Liver (tissue), 8 donors: ENCODE measurements at regions not wholly inside any gene's neighbourhood (a gene's known extent, or its start where the extent isn't known, plus 50 kb on each side); places are given as distances from the start of the nearest gene placed in this dataset.

Source experiments
- DNase-seq: peaks from one replicate; pipeline ENCODE4 v3.0.0-alpha.2; 2017; ENCODE audit warnings: low spot score
- H3K27ac ChIP-seq, 2 donors: one replicate each; pipeline ENCODE4 v1.7.0; 2013; ENCODE audit warnings: inconsistent platforms in 2 of 2, low read length in 2 of 2, control low read depth in 1 of 2, low read depth in 1 of 2, mild to moderate bottlenecking in 1 of 2
- H3K27me3 ChIP-seq, 4 donors: one replicate each; pipeline versions ENCODE4 v1.6.1 to v1.7.0; 2013; ENCODE audit warnings: low read length in 3 of 4, inconsistent platforms in 1 of 4, mild to moderate bottlenecking in 1 of 4, moderate library complexity in 1 of 4; ENCODE audit not compliant: control insufficient read depth in 4 of 4, insufficient read depth in 4 of 4
- H3K36me3 ChIP-seq, 4 donors: one replicate each; pipeline versions ENCODE4 v1.6.1 to v1.7.0; 2013; ENCODE audit warnings: low read length in 3 of 4, mild to moderate bottlenecking in 3 of 4, low read depth in 1 of 4, moderate library complexity in 1 of 4; ENCODE audit not compliant: control insufficient read depth in 4 of 4, insufficient read depth in 3 of 4
- H3K4me1 ChIP-seq, 4 donors: one replicate each; pipeline versions ENCODE4 v1.6.1 to v1.7.0; 2013; ENCODE audit warnings: low read length in 3 of 4, mild to moderate bottlenecking in 3 of 4, moderate library complexity in 1 of 4; ENCODE audit not compliant: control insufficient read depth in 4 of 4, insufficient read depth in 4 of 4
- H3K4me3 ChIP-seq, 3 donors: one replicate each; pipeline versions ENCODE4 v1.6.1 to v1.7.0; 2013; ENCODE audit warnings: low read length in 3 of 3, control low read depth in 1 of 3, low read depth in 1 of 3, mild to moderate bottlenecking in 1 of 3
- H3K9ac ChIP-seq, 2 donors: one replicate each; pipeline ENCODE4 v1.7.0; 2013; ENCODE audit warnings: low read length in 2 of 2, mild to moderate bottlenecking in 2 of 2, moderate library complexity in 2 of 2, control low read depth in 1 of 2, low read depth in 1 of 2
- H3K9me3 ChIP-seq, 4 donors: one replicate each; pipeline versions ENCODE4 v1.6.1 to v1.7.0; 2013; ENCODE audit warnings: low read length in 3 of 4; ENCODE audit not compliant: control insufficient read depth in 4 of 4
- EGR1 ChIP-seq, 2 donors: IDR thresholded peaks; 2 replicates each; pipeline ENCODE4 v1.6.1; 2016 to 2018; ENCODE audit warnings: antibody characterized with exemption in 2 of 2, low read depth in 2 of 2
- FOXA1 ChIP-seq: IDR thresholded peaks from 2 replicates; pipeline ENCODE4 v1.6.1; 2016; ENCODE audit warnings: antibody characterized with exemption
- FOXA2 ChIP-seq: IDR thresholded peaks from 2 replicates; pipeline ENCODE4 v1.6.1; 2016; ENCODE audit warnings: antibody characterized with exemption
- GABPA ChIP-seq, 2 donors: IDR thresholded peaks in 1 of 2; conservative IDR thresholded peaks in 1 of 2; 2 replicates each; pipeline ENCODE4 v1.6.1; 2016; ENCODE audit warnings: antibody characterized with exemption in 2 of 2, mild to moderate bottlenecking in 1 of 2, moderate library complexity in 1 of 2
- HNF4A ChIP-seq, 2 donors: conservative IDR thresholded peaks; 2 replicates each; pipeline ENCODE4 v1.6.1; 2016; ENCODE audit warnings: antibody characterized with exemption in 2 of 2, mild to moderate bottlenecking in 2 of 2
- HNF4G ChIP-seq: IDR thresholded peaks from 2 replicates; pipeline ENCODE4 v1.6.1; 2016; ENCODE audit warnings: antibody characterized with exemption
- JUND ChIP-seq, 2 donors: IDR thresholded peaks; 2 replicates each; pipeline ENCODE4 v1.6.1; 2016; ENCODE audit warnings: antibody characterized with exemption in 2 of 2
- MAX ChIP-seq: IDR thresholded peaks from 2 replicates; pipeline ENCODE4 v1.6.1; 2016; ENCODE audit warnings: antibody characterized with exemption
- NR2F2 ChIP-seq: IDR thresholded peaks from 2 replicates; pipeline ENCODE4 v1.6.1; 2016; ENCODE audit warnings: antibody characterized with exemption
- RAD21 ChIP-seq, 2 donors: IDR thresholded peaks; 2 replicates each; pipeline ENCODE4 v1.6.1; 2016; ENCODE audit warnings: antibody characterized with exemption in 2 of 2, mild to moderate bottlenecking in 2 of 2
- RXRA ChIP-seq, 2 donors: IDR thresholded peaks; 2 replicates each; pipeline ENCODE4 v1.6.1; 2017 to 2018; ENCODE audit warnings: antibody characterized with exemption in 2 of 2, mild to moderate bottlenecking in 1 of 2
- SP1 ChIP-seq: IDR thresholded peaks from 2 replicates; pipeline ENCODE4 v1.6.1; 2018; ENCODE audit warnings: antibody characterized with exemption, mild to moderate bottlenecking
- TAF1 ChIP-seq: conservative IDR thresholded peaks from 2 replicates; pipeline ENCODE4 v1.6.1; 2016; ENCODE audit warnings: antibody characterized with exemption, mild to moderate bottlenecking
- YY1 ChIP-seq: IDR thresholded peaks from 2 replicates; pipeline ENCODE4 v1.6.1; 2016; ENCODE audit warnings: antibody characterized with exemption, mild to moderate bottlenecking
- WGBS: extraction: QIAGEN DNeasy Blood & Tissue Kit; methylation state at CpG from one replicate; pipeline ENCODE4 v1.1.7; 2013; 5-methylcytosine and 5-hydroxymethylcytosine counted together
- TF ChIP-seq, protein P1 (sequence below): IDR thresholded peaks from 2 replicates; pipeline ENCODE4 v1.6.1; 2016; ENCODE audit warnings: antibody characterized with exemption
- TF ChIP-seq, protein P2 (sequence below): IDR thresholded peaks from 2 replicates; pipeline ENCODE4 v1.6.1; 2016; ENCODE audit warnings: antibody characterized with exemption
- TF ChIP-seq, protein P3 (sequence below): fragments of 150-350 bp; IDR thresholded peaks from 2 replicates; pipeline ENCODE4 v1.5.1; 2017; ENCODE audit warnings: improper control_type of control experiment, low read depth, low read length; ENCODE audit not compliant: missing input control
- TF ChIP-seq, protein P4 (sequence below): IDR thresholded peaks from 2 replicates; pipeline ENCODE4 v1.6.1; 2016; ENCODE audit warnings: antibody characterized with exemption, mild to moderate bottlenecking
- donor health status: healthy.
- donor health status: healthy.
- donor health status: healthy.
- donor health status: healthy.
- donor health status: healthy.

GRCh38 chr9:17987189-17987588 lies 408.3 kb downstream of the SH3GL2 start:
- Histone ChIP-seq H3K36me3 (no peaks in the 10 kb centered on the region), H3K9ac (no peak overlapping the region), H3K4me3 (no peak overlapping the region), H3K27me3 (no peaks in the 10 kb centered on the region), H3K9me3 (no peaks in the 10 kb centered on the region), H3K4me1 (peaks cover 0 to 12% (median 0%) of the 10 kb centered on the region in 4 donors), H3K27ac (no peak overlapping the region)
- WGBS: 63% methylated on average over 5 of the region's 5 CpGs
- no peak for TF ChIP-seq MAX
- TF ChIP-seq RAD21 (IDR thresholded peaks at IDR 0.05): no peak
- TF ChIP-seq HNF4G: no peak
- no peak for TF ChIP-seq HNF4A (conservative IDR thresholded peaks at IDR 0.05)
- TF ChIP-seq, protein P1, sequence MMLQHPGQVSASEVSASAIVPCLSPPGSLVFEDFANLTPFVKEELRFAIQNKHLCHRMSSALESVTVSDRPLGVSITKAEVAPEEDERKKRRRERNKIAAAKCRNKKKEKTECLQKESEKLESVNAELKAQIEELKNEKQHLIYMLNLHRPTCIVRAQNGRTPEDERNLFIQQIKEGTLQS: no peak
- no peak for TF ChIP-seq SP1
- TF ChIP-seq, protein P2, sequence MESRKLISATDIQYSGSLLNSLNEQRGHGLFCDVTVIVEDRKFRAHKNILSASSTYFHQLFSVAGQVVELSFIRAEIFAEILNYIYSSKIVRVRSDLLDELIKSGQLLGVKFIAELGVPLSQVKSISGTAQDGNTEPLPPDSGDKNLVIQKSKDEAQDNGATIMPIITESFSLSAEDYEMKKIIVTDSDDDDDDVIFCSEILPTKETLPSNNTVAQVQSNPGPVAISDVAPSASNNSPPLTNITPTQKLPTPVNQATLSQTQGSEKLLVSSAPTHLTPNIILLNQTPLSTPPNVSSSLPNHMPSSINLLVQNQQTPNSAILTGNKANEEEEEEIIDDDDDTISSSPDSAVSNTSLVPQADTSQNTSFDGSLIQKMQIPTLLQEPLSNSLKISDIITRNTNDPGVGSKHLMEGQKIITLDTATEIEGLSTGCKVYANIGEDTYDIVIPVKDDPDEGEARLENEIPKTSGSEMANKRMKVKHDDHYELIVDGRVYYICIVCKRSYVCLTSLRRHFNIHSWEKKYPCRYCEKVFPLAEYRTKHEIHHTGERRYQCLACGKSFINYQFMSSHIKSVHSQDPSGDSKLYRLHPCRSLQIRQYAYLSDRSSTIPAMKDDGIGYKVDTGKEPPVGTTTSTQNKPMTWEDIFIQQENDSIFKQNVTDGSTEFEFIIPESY: no peak
- TF ChIP-seq, protein P3, sequence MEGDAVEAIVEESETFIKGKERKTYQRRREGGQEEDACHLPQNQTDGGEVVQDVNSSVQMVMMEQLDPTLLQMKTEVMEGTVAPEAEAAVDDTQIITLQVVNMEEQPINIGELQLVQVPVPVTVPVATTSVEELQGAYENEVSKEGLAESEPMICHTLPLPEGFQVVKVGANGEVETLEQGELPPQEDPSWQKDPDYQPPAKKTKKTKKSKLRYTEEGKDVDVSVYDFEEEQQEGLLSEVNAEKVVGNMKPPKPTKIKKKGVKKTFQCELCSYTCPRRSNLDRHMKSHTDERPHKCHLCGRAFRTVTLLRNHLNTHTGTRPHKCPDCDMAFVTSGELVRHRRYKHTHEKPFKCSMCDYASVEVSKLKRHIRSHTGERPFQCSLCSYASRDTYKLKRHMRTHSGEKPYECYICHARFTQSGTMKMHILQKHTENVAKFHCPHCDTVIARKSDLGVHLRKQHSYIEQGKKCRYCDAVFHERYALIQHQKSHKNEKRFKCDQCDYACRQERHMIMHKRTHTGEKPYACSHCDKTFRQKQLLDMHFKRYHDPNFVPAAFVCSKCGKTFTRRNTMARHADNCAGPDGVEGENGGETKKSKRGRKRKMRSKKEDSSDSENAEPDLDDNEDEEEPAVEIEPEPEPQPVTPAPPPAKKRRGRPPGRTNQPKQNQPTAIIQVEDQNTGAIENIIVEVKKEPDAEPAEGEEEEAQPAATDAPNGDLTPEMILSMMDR: no peak
- TF ChIP-seq GABPA (IDR thresholded peaks at IDR 0.05 in 1 of 2, conservative IDR thresholded peaks at IDR 0.05 in 1 of 2): no peak
- no peak for TF ChIP-seq EGR1 (IDR thresholded peaks at IDR 0.05; ENCODE audit: low read depth in 2 of 2)
- no peak for TF ChIP-seq FOXA2
- TF ChIP-seq FOXA1: no peak
- TF ChIP-seq, protein P4, sequence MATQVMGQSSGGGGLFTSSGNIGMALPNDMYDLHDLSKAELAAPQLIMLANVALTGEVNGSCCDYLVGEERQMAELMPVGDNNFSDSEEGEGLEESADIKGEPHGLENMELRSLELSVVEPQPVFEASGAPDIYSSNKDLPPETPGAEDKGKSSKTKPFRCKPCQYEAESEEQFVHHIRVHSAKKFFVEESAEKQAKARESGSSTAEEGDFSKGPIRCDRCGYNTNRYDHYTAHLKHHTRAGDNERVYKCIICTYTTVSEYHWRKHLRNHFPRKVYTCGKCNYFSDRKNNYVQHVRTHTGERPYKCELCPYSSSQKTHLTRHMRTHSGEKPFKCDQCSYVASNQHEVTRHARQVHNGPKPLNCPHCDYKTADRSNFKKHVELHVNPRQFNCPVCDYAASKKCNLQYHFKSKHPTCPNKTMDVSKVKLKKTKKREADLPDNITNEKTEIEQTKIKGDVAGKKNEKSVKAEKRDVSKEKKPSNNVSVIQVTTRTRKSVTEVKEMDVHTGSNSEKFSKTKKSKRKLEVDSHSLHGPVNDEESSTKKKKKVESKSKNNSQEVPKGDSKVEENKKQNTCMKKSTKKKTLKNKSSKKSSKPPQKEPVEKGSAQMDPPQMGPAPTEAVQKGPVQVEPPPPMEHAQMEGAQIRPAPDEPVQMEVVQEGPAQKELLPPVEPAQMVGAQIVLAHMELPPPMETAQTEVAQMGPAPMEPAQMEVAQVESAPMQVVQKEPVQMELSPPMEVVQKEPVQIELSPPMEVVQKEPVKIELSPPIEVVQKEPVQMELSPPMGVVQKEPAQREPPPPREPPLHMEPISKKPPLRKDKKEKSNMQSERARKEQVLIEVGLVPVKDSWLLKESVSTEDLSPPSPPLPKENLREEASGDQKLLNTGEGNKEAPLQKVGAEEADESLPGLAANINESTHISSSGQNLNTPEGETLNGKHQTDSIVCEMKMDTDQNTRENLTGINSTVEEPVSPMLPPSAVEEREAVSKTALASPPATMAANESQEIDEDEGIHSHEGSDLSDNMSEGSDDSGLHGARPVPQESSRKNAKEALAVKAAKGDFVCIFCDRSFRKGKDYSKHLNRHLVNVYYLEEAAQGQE: no peak
- no peak for TF ChIP-seq YY1
- no peak for TF ChIP-seq NR2F2
- TF ChIP-seq TAF1: no peak
- TF ChIP-seq JUND (IDR thresholded peaks at IDR 0.05): no peak
- no peak for TF ChIP-seq RXRA (IDR thresholded peaks at IDR 0.05)
- no peak for DNase-seq
